NB4 (cell line): ENCODE measurements at regions not wholly inside any gene's neighbourhood (a gene's known extent, or its start where the extent isn't known, plus 50 kb on each side); places are given as distances from the start of the nearest gene placed in this dataset.

Experiments used
- DNase-seq: peaks from one replicate; pipeline ENCODE4 v3.0.0; 2010; ENCODE audit warnings: low read depth
- H3K4me3 ChIP-seq: one replicate; pipeline ENCODE4 v1.5.1; 2011; ENCODE audit warnings: mild to moderate bottlenecking, low read depth, low read length, moderate library complexity
- MYC ChIP-seq: IDR thresholded peaks from 2 replicates; pipeline ENCODE4 v1.6.1; 2011; ENCODE audit warnings: low read depth, low read length
- POLR2A ChIP-seq: IDR thresholded peaks from 2 replicates; pipeline ENCODE4 v1.6.1; 2011; ENCODE audit warnings: mild to moderate bottlenecking; ENCODE audit not compliant: insufficient read length; ENCODE audit errors: extremely low read depth
- TF ChIP-seq, protein P1 (sequence below): IDR thresholded peaks from one replicate; pipeline ENCODE4 v1.5.1; 2012; ENCODE audit warnings: low read depth, low read length
- TF ChIP-seq, protein P2 (sequence below): IDR thresholded peaks from 2 replicates; pipeline ENCODE4 v1.6.1; 2011; ENCODE audit warnings: low read depth, low read length

DNA sequence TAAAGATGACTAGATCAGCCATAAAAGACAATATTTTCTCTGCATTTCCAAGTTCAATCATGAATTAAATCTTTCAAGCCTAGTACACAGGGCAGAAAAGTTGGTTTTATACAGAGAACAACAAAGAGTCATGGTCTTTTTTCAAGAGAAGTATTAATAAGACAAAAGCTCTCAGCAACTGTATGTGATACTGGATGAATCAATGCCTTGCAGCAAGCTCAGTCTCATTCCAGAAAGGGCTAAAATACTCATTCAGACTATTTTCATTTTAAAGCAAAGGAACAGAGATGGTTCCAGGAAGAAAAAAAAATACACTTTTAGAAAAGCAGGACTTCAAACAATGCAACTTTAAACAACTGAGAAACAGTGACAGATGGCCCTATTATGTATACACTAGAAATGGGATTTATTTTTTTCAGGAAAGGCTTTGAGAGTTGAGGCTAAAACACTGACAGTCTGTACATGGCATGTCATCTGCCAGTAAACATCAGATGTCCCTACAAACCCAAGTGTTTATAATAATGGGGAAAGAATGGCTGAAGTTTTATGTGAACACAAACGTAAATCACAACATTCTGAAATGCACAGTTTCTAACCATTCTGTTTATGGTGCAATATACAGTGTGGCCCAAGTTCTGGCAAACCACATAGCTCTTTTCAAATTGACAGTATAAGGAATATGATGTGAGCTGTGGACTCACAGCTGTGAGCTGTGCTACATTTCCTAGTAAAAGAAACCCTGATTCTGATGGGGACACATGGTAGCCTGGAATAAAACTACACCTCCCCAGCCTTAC is 114.3 kb upstream of the DST start:
- no peak for DNase-seq
- no peak overlapping the region for H3K4me3 ChIP-seq
- no peak for TF ChIP-seq MYC
- TF ChIP-seq, protein P1, sequence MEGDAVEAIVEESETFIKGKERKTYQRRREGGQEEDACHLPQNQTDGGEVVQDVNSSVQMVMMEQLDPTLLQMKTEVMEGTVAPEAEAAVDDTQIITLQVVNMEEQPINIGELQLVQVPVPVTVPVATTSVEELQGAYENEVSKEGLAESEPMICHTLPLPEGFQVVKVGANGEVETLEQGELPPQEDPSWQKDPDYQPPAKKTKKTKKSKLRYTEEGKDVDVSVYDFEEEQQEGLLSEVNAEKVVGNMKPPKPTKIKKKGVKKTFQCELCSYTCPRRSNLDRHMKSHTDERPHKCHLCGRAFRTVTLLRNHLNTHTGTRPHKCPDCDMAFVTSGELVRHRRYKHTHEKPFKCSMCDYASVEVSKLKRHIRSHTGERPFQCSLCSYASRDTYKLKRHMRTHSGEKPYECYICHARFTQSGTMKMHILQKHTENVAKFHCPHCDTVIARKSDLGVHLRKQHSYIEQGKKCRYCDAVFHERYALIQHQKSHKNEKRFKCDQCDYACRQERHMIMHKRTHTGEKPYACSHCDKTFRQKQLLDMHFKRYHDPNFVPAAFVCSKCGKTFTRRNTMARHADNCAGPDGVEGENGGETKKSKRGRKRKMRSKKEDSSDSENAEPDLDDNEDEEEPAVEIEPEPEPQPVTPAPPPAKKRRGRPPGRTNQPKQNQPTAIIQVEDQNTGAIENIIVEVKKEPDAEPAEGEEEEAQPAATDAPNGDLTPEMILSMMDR, result no peak
- TF ChIP-seq POLR2A, result no peak
- TF ChIP-seq, protein P2, sequence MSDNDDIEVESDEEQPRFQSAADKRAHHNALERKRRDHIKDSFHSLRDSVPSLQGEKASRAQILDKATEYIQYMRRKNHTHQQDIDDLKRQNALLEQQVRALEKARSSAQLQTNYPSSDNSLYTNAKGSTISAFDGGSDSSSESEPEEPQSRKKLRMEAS, result no peak

DNA sequence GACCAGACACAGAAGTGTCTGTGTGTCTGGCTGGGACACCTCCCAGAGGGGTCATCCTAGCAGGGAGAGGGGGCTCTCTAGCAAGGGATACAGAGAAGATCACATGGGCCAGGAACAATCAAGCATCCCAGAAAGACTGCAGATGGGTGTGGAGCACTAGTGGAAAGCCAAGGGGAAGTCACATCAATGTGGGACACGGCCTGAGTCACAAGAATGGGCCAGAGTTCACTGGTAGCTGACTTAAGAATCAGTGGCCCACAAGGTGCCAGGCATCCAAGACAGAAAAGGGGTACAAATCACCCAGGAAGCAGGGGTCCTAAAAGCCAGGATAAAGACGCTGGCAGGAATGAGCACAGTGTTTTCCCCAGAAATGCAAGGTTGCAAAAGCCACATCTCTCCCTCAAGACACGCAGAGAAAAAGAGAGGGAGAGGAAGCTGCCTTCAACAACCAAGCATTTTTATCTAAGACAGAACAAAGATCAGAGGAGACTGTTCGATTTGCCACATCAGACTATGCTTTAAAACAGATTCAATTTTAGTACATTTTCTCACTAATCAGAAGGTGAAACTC is 113.6 kb upstream of the DST start:
- DNase-seq, result no peak
- no peak overlapping the region for H3K4me3 ChIP-seq
- TF ChIP-seq POLR2A, result no peak
- no peak for TF ChIP-seq MYC
- TF ChIP-seq, protein P2, result no peak
- TF ChIP-seq, protein P1, result no peak

DNA sequence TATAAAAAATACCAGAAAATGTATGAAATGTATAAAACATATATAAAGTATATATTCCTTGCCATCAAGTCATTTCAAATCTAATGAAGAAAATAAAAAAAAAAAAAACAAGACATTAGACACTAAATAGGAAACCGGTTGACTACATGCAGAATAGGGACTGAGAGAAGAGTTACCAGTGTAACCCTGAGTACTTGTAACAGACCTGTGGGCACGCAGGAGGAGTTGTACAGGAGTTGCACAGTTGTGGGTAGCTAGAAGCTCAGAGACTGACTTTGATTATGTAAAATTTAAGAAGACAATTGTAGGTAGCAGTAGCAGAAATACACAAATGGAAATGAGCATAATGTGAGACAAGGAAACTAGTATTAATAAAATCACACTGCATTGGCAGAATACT is 112.4 kb upstream of the DST start:
- no peak for DNase-seq
- TF ChIP-seq POLR2A, result no peak
- TF ChIP-seq, protein P1, result no peak
- no peak overlapping the region for H3K4me3 ChIP-seq

DNA sequence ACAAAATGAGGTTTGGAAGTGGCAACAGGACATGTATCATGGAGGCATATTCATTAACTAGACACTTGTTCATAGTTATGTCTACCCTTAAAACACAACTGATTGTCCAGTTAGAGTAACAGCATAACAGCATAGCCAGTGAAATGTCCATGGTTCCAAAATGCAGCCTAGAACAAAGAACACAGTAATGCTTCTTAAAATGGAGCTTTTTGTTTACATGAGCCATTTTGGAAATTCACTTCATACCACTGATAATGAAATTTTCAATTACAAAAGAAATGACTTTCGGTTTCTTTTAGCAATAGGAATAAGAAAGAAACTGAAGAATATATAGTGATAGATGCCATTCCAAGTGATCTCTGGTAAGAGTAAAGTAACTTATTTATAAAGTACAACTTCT is 111.1 kb upstream of the DST start:
- TF ChIP-seq, protein P1, result no peak
- TF ChIP-seq, protein P2, result no peak
- TF ChIP-seq POLR2A, result no peak
- TF ChIP-seq MYC, result no peak
- H3K4me3 ChIP-seq, result no peak overlapping the region
- no peak for DNase-seq

DNA sequence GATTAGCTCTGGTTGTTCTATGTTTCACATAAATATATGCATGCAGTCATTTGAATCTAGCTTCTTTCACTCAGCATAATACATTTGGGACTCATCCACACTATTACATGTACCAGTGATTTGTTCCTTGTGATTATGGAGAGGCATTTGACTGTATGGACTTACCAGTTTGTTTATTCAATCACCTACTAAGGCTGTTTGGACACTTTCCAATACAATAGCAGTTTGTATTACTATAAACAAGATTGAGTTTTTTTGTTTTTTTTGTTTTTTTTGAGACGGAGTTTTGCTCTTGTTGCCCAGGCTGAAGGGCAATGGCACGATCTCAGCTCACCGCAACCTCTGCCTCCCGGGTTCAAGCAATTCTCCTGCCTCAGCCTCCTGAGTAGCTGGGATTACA is 109.8 kb upstream of the DST start:
- no peak overlapping the region for H3K4me3 ChIP-seq
- TF ChIP-seq, protein P1, result no peak
- TF ChIP-seq, protein P2, result no peak
- TF ChIP-seq MYC (no peak), POLR2A (no peak)
- no peak for DNase-seq
